GM13977 (cell line): ENCODE measurements at regions not wholly inside any gene's neighbourhood (a gene's known extent, or its start where the extent isn't known, plus 50 kb on each side); places are given as distances from the start of the nearest gene placed in this dataset.

Source experiments
- DNase-seq: peaks from one replicate; pipeline ENCODE4 v3.0.0; 2012; ENCODE audit warnings: low spot score
- in situ Hi-C: fragments of 300-500 bp; cut with MboI; formaldehyde crosslinking; loops from one replicate; pipeline ENCODE4 v1.12.0; 2022; ENCODE audit warnings: low sequenced_read_pairs, low pct_unique_long_range_greater_than_20kb, mixed read lengths, inconsistent platforms; ENCODE audit not compliant: unreplicated experiment
- TF ChIP-seq, protein P1 (sequence below): IDR thresholded peaks from 2 replicates; pipeline ENCODE4 v1.5.1; 2012; ENCODE audit warnings: mild to moderate bottlenecking, control low read depth; ENCODE audit not compliant: insufficient read depth; ENCODE audit errors: extremely low read depth, missing control alignments

DNA sequence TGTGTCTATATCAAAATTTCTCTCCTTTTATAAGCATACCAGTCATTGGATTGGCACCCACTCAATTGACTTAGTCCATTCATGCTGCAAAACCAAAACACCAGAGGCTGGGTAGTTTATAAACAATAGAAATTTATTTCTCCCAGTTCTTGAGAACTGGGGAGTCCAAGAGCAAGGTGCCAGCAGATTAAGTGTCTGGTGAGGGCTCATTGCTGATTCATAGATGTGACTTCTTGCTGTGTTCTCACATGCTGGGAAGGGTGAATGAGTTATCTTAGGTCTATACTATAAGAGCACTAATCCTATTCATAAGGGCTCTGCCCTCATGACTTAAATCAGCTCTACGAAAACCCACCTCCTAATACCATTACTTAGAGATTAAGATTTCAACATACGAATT lies 501.4 kb downstream of the EPM2A start:
- DNase-seq = no peak
- in situ Hi-C loops = no loop called here
- TF ChIP-seq, protein P1, sequence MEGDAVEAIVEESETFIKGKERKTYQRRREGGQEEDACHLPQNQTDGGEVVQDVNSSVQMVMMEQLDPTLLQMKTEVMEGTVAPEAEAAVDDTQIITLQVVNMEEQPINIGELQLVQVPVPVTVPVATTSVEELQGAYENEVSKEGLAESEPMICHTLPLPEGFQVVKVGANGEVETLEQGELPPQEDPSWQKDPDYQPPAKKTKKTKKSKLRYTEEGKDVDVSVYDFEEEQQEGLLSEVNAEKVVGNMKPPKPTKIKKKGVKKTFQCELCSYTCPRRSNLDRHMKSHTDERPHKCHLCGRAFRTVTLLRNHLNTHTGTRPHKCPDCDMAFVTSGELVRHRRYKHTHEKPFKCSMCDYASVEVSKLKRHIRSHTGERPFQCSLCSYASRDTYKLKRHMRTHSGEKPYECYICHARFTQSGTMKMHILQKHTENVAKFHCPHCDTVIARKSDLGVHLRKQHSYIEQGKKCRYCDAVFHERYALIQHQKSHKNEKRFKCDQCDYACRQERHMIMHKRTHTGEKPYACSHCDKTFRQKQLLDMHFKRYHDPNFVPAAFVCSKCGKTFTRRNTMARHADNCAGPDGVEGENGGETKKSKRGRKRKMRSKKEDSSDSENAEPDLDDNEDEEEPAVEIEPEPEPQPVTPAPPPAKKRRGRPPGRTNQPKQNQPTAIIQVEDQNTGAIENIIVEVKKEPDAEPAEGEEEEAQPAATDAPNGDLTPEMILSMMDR = no peak

DNA sequence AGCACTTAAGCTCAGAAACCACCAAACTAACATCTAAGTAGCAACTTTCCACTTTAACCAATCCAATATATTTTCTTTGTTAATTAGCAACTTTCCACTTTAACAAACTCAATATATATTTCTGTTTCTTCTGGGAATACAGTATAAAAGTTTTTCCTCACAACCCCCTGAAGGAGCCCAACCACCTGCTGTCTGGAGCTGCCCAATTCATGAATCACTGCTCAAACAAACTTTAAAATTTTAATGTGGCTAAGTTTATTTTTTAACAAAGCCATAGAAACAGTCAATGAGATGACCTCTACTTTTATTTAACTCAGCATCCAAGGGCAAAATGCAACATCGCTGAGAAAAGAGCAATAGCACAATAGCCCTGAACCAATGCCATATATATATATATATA lies 500.1 kb downstream of the EPM2A start:
- TF ChIP-seq, protein P1 = no peak
- no peak for DNase-seq
- in situ Hi-C loops = no loop called here

DNA sequence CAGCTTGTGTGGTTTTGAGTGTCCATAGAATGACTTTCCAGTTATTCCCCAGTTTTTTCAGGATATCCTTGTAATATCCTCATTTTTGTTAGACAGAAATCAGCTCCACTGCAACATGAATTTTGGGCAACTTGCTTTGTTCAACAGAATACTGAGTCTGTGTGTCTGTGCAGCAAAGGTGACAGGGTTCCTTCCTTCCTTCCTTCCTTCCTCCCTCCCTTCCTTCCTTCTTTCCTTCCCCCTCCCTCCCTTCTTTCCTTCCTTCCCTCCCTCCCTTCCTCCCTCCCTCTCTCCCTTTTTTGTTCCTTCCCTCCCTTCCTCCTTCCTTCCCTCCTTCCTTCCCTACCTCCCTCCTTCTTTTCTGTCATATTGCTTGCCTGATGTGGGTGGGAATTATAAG lies 496.5 kb downstream of the EPM2A start:
- DNase-seq = no peak
- TF ChIP-seq, protein P1 = no peak
- in situ Hi-C loops = no loop called here

DNA sequence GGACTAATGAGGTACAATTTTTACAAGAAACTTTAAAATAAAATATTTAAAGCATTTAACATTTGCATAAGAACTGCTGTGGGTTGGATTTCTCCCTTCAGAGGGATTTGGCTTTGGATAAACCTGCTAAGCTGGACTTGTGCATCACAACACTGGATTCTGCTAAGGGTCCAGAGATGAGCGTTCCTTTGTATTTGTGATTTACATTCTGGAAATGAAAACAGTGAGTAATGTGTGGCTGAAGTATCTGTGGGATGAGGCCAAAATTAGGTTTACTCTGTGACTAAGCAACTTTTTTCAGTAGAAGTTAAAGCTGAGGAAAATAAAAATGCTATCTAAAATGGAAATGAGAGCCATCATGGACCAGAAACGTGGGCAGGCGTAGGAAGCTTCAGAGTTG lies 494.3 kb downstream of the EPM2A start:
- TF ChIP-seq, protein P1 = no peak
- in situ Hi-C loops = no loop called here

DNA sequence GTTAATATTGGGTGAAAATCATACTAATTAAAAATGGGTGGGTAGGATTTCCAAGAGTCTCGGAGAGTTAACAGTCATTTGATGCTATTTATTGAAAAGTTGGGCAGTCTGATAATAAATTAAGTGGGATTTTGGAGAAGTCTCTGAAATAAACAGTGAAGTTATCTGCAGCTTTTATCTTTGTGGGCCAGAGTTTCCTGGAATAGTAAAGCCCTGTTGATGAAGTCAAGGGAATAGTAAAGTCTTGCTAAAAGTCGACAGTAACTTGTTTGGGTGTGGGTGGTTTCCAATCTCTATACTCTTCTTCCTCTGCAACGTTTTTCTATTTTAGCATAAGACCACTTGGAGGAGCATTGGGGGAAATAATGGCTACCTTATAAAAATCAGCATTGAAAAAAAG lies 493.6 kb downstream of the EPM2A start:
- TF ChIP-seq, protein P1 = no peak
- no peak for DNase-seq
- in situ Hi-C loops = no loop called here

More for the DNA sequence above, 494.3 kb downstream of the EPM2A start:
- no peak for DNase-seq

DNA sequence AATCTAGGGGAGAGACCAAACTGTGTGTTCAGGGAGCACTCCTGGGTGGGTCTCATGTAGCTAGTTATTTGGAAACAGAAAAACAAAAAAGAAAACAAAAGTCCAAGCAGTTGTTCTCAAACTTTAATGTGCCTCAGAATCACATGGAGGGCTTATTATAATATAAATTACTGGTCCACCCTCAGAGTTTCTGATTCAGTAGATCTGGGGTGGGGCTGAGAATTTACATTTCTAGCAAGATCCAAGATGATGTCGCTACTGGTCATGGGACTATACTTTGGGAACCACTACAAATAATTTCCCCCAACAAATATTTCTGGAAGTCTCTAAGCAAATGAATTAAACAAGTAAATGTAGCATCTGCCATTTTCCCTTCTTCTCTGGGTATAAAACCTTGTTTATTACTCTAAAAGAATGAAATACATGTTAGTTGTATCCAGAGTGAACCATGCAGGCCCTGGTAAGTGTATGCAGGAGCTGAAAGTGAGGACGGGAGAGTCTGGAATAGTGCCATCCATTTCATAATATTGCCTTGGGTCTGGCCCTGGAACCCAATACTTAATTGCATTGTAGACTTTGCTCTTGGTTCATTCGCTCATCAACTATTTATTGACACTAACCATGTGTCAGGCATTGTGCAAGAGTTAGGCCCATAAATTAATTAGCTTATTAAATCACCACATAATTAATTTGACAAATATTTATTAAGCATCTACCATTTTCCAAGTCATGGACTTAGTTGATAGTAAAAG lies 490.8 kb downstream of the EPM2A start:
- in situ Hi-C loops = no loop called here
- no peak for DNase-seq

More for the DNA sequence above, 490.8 kb downstream of the EPM2A start:
- TF ChIP-seq, protein P1 = no peak
